ENCODE measurements at regions not wholly inside any gene's neighbourhood (a gene's known extent, or its start where the extent isn't known, plus 50 kb on each side); places are given as distances from the start of the nearest gene placed in this dataset.

DNA sequence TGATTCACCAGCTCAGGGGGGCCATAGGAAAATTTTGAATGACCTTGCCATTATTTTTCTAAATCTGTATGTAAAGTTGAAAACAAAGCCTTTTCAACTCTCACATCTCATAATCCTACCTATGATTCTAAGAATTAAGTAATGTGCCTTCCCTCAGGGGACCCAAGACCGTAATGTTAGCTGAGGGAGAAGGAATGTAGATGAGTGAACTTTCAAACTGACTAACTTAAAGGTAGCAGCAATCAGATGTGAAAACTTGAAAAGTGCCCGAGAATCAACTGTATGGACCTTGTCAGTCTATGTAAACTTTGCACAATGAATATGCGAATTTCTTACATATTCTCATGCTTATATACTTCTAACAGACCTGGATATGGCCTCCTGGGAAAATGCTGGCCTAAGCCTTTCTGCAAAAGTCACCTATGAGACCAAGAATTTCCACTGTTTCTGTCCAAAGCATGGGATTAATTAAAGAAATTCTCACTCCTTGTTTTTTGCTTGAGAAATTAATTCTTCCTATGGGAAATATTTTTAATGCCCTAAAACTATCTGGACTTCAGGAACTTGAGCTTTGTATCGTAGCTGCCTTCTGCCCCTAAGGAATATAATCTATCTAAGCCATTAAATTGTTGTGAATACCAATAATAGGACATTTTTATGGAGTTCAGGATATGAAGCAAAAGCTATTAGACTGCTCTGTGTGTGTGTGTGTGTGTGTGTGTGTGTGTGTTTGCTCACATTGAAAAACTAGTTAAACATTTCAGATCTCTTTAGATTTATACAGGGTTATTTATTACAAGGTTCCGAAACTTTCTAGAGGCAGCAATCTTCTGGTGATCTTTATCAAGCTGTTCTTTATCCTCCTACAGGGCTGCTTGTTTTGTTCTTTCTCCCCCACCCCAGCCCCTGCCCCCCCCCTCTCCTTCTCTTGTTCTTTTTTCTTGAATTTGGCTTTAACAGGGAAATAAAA, 169.1 kb upstream of the CLINT1 start:
- TF ChIP-seq ZMYM4 (CRISPR knock-in tag; IDR thresholded peaks at IDR 0.05) (no peak), ZNF530 (CRISPR knock-in tag; IDR thresholded peaks at IDR 0.05; ENCODE audit: low read depth) (no peak), ZNF512B (CRISPR knock-in tag; IDR thresholded peaks at IDR 0.05; ENCODE audit: borderline replicate concordance) (no peak), POGZ (CRISPR knock-in tag; IDR thresholded peaks at IDR 0.05) (no peak), THAP8 (CRISPR knock-in tag; IDR thresholded peaks at IDR 0.05; ENCODE audit: borderline replicate concordance) (no peak), PLSCR1 (CRISPR knock-in tag; IDR thresholded peaks at IDR 0.05; ENCODE audit: borderline replicate concordance) (no peak), BORCS8-MEF2B (CRISPR knock-in tag; IDR thresholded peaks at IDR 0.05) (no peak), ELK4 (CRISPR knock-in tag; IDR thresholded peaks at IDR 0.05; ENCODE audit: borderline replicate concordance) (no peak), RXRA (CRISPR knock-in tag; IDR thresholded peaks at IDR 0.05) (no peak)
- no peak for ATAC-seq
- 1% methylated on average over 5 of the region's 5 CpGs for WGBS (ENCODE audit: low lambda C conversion rate)

More for the DNA sequence above, 169.1 kb upstream of the CLINT1 start:
- CTCF ChIA-PET (ENCODE audit: low intra/inter-chr PET ratio, low total read pairs) = no interaction called here
- Histone ChIP-seq H2AFZ (ENCODE audit: low read length) (no peak overlapping the region), H3K27ac (ENCODE audit: extremely low read length, insufficient read depth, low read length) (no peak overlapping the region), H3K9me3 (ENCODE audit: low read length) (0 out of 2 replicates have a peak, but pooled peaks cover under 1% of the 10 kb centered on the region), H3K9ac (ENCODE audit: insufficient read depth, low read depth, low read length) (no peak overlapping the region), H3K4me1 (ENCODE audit: insufficient read depth, low read length) (no peaks in the 10 kb centered on the region), H3K27me3 (ENCODE audit: control insufficient read depth in 1 of 2, insufficient read depth in 2 of 2, low read length in 2 of 2) (no peaks in the 10 kb centered on the region), H3K4me2 (ENCODE audit: low read depth, low read length) (no peak overlapping the region), H4K20me1 (ENCODE audit: insufficient read depth, low read length) (no peaks in the 10 kb centered on the region), H3K79me2 (ENCODE audit: insufficient read depth, low read length) (no peaks in the 10 kb centered on the region), H3K4me3 (replicated peaks in 1 of 3; ENCODE audit: insufficient read depth in 1 of 3, low read depth in 2 of 3, low read length in 3 of 3) (no peak overlapping the region), H3K36me3 (replicated peaks in 1 of 2; ENCODE audit: control insufficient read depth in 1 of 2, insufficient read depth in 2 of 2, low read length in 2 of 2) (no peaks in the 10 kb centered on the region)
- in situ Hi-C loops (cut with HindIII; ENCODE audit: extremely low pct_ligation_motif_present, low pct_unique_long_range_greater_than_20kb) = no loop called here
- no peak for FAIRE-seq
- POLR2A ChIA-PET = no interaction called here
- intact Hi-C loops (cut with micrococcal nuclease; ENCODE audit: unreplicated experiment) = no loop called here
- DNase-seq (ENCODE audit: low spot score) = no peak
- BruUV-seq (replicated peaks) = no TSS peak
